HEK293T (cell line): ENCODE measurements at regions not wholly inside any gene's neighbourhood (a gene's known extent, or its start where the extent isn't known, plus 50 kb on each side); places are given as distances from the start of the nearest gene placed in this dataset.

Experiments used
- BHLHE40 ChIP-seq: fragments of 450-650 bp; IDR thresholded peaks from 2 replicates; pipeline ENCODE4 v1.6.1; 2016; ENCODE audit warnings: mild to moderate bottlenecking, moderate library complexity, borderline replicate concordance
- CTBP1 ChIP-seq: fragments of 450-650 bp; IDR thresholded peaks from 2 replicates; pipeline ENCODE4 v1.6.1; 2016; ENCODE audit warnings: borderline replicate concordance
- ELF4 ChIP-seq: fragments of 450-650 bp; IDR thresholded peaks from 2 replicates; pipeline ENCODE4 v1.6.1; 2017; ENCODE audit warnings: antibody characterized with exemption
- FOXM1 ChIP-seq: fragments of 450-650 bp; IDR thresholded peaks from 2 replicates; pipeline ENCODE4 v1.6.1; 2017; ENCODE audit warnings: mild to moderate bottlenecking, borderline replicate concordance
- L3MBTL2 ChIP-seq: fragments of 450-650 bp; conservative IDR thresholded peaks from 2 replicates; pipeline ENCODE4 v1.6.1; 2016; ENCODE audit warnings: mild to moderate bottlenecking
- LEF1 ChIP-seq: fragments of 450-650 bp; IDR thresholded peaks from 2 replicates; pipeline ENCODE4 v1.6.1; 2017; ENCODE audit warnings: mild to moderate bottlenecking, borderline replicate concordance
- SP1 ChIP-seq: fragments of 450-650 bp; IDR thresholded peaks from 2 replicates; pipeline ENCODE4 v1.6.1; 2017

GRCh38 chr16:61581417-61582046, 454.7 kb downstream of the CDH8 start:
- no peak for TF ChIP-seq ELF4
- TF ChIP-seq FOXM1, result no peak
- TF ChIP-seq LEF1, result no peak
- TF ChIP-seq SP1, result no peak
- no peak for TF ChIP-seq BHLHE40
- no peak for TF ChIP-seq L3MBTL2
- no peak for TF ChIP-seq CTBP1
